ENCODE measurements at regions not wholly inside any gene's neighbourhood (a gene's known extent, or its start where the extent isn't known, plus 50 kb on each side); places are given as distances from the start of the nearest gene placed in this dataset.

DNA sequence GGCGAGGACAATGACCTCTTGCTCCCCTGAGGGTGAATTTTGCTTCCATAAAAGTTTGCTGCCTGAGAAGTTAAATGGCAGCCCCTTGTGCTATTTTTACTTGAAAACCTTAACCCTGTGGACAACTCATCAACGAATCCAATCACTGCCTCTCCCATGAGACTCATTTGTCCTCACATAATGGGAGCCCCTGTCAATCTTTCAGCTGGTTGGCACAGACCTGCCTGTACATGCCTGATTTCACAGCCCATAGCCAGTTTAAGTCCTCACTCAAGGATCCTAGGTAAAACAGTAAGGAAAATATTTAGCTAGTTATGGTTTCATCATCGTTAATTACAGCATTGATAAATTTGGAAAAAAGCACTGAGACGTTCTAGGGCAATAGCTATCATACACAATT is 207.4 kb downstream of the NHLRC3 start:
- DNase-seq: no peak

DNA sequence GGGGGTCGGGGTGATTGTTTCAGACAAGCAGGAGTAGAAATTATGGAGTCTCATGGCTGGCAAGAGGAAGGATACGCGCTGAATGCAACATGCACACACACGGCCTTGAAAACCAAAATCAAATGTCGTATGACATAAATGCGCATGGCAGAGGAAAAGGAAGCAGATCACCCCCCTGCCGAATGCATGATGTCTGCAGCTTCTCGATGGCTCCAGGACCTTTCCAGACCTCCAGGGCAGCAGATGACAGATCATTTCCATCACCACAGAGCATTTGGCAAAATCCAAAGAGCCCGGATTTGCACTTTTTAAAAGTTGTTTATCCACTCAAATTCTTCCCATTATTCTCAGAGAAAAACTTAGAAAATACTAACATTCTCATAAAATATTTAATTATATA is 211.7 kb downstream of the NHLRC3 start:
- no peak for DNase-seq

DNA sequence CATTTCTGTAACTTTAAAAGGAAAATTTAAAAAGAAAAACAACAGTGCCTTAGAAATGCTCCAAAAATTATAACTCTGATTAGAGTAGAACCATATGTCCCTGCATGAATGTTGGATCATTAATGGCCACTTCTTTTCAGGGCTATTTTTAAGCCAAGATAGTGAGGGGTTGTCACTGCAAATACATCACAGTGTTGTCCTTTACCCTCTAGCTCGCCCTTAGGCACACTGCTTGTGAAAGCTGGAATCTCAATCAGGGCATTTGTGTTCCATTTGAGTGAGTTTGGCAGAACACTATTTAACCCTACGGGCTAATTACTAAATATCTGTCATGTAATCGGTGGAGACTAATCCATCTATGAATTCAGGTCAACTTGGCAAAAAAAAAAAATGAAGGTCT is 212.2 kb downstream of the NHLRC3 start:
- no peak for DNase-seq

DNA sequence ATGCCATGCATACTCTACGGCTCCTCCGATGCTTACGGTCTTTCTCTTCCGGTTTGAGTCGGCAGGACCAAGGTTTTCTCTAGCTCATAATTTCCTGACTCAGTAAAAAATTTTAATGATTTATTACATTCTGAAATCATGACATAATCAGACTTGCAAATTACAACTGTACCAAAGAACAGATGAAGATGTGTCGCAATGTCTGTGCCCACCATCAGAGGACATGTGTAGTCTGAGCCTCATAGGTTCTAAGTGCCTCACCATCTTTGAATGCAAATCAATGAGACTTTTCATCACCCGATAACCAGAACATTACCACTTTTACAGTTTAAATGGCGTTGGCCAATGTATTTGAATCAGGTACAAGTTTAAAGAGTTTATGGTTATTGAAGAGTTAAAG is 213.1 kb downstream of the NHLRC3 start:
- DNase-seq: no peak

DNA sequence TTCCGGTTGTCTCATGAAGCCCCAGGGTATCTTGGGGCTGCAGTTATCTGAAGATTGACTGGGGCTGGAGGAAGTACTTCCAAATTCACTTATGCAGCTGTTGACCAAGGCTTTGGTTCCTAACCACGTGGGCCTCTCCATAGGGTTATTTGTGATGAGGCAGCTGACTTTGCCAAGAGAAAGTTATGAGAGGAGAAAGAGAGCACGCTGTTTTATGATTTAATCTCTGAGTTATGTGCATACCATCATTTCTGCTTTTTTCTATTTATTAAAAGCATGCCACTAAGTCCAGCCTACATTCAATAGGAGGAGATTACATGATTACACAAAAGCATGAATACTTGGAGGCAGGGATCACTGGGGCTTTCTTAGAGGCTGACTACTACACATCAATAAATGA is 215.5 kb downstream of the NHLRC3 start:
- peak; percentile 78 for DNase-seq

DNA sequence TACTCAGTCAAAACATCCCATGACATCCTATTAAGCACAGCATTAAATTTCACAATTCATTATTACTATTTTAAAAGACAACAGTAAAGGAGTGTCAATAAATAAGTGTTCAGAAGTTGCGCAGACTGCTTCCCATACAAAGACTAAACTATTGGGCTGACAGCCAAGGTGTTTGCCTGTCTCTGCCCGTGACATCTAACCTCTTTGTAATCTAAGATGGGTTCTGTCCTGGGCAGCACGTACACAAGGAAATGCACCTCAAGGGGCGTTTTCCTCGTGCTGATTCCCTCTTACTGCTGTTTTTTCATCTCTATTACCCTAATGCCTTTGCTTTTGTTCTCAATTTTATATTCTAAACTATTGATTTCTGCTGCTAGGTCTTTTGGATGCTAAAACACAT is 216.3 kb downstream of the NHLRC3 start:
- DNase-seq: no peak

DNA sequence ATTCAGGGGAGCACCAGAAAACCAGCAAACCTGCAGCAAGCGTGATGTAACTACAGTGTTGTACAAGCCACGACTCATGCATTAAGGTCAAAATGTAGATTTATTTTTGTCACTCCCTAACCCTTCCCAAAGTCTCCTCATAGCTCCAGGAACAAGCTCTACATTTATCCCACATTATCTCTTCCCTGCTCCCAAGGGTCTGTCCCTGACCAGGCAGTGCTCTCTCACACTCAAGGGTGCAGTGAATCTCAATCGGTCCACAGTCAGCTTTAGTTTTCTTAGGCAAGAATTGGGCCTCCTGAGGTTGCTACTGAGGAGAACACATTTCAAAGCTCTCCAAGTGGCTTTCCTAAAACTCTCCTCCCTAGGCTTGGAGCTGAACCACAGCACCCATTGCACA is 219.4 kb downstream of the NHLRC3 start:
- no peak for DNase-seq

DNA sequence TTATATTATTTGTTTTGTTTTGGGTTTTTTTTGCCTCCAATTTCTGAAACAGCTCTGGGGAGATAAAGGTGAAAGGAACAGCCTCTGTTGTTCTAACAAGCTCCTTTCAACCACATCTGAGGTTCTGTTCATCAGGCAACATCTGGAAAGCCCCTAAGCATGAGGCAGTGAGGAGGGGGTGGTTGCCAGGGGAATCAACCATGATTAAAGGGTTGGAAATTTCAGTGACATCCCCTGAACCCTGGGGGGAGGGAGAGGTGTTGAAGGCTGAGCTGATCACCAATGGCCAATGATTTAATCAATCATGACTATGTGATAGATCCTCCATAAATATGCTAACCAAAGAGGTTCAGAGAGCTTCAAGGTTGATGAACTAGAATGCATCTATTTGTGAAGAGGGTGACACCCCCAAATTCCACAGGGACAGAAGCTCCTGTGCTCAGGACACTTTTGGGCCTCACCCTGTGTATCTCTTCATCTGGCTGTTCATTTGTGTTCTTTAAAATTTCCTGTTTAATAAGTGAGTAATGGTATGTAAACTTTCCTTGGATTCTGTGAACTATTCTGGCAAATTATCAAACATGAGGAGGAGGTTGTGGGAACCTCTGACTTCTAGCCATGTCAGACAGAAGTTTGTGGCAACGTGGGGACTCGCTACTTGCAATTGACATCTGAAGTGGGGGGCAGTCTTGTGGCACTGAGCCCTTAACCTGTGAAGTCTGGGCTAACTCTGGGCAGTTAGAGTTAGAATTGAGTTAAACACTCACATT is 221.3 kb downstream of the NHLRC3 start:
- DNase-seq: peak; percentile 11

DNA sequence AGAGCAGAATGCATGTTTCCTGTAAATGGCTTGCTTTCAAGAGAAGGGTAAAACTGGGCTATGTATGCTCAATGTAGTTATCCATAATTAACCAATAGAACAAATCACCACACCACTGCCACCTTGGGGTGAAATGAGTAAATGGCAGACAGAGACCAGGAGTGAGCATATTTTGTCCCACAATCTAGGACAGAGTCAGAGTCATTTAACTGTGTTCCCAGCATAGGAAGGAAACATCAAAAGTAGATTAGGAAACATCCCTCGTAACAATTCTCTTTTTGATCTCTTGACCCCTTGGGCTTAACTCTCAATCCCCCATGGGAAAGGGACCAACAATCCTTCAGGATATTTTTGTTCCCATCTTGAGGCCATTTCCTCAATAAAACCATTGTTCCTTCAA is 224.8 kb downstream of the NHLRC3 start:
- peak; percentile 50 for DNase-seq

DNA sequence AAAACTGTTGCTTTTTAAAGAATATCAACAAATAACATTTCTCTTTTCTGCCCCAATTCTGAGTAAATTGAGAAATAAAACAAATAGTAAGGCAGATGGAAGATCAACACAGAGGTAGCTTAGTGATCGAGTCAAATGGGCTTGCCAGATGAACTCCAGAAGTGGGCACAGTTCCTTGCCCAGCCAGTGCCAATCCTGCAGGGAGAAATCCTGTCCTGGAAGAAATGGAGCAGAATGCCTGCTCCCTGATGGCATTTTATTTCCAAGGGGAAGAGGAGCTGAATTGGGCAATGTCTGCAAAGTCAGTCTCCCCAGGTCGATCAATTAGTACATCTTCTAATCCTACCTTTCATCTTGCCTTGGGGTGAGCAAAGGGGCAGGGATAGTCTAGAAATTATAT is 225.3 kb downstream of the NHLRC3 start:
- DNase-seq: no peak

DNA sequence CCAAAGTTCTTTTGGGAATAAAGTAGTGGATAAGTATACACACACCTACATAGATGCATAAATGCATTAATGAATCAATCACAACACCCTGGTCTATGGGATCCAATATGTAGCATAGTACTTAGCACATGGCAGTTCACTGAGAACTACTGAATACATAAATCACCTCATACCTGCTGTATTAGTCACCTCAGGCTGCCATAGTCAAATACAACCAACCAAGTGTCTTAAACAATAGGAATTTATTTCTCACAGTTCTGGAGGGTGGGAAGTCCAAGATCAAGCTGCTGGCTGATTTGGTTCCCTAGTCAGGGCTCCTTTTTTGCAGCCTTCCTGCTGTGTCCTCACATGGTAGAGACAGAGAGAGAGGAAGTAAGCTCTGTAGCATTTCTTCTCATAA is 228.2 kb downstream of the NHLRC3 start:
- peak; percentile 19 for DNase-seq

DNA sequence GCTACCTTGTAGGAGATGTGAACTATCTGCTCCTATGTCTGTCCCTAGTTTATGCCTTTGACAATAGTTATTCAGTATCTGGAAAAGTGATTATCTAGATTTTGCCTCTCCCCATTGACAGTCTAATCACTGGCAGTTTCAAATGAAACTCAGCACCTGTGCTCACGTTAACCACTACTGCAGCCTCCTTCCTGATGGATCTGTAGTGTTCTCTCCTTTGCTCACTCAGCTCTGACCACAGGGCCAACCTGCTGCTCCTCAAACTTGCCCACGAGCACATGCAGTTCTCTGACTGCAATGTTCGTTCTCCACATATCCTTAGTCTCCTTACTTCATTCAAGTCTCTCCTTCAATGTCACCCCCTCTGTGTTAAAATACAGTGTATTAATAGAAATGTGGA is 230.1 kb downstream of the NHLRC3 start:
- no peak for DNase-seq

DNA sequence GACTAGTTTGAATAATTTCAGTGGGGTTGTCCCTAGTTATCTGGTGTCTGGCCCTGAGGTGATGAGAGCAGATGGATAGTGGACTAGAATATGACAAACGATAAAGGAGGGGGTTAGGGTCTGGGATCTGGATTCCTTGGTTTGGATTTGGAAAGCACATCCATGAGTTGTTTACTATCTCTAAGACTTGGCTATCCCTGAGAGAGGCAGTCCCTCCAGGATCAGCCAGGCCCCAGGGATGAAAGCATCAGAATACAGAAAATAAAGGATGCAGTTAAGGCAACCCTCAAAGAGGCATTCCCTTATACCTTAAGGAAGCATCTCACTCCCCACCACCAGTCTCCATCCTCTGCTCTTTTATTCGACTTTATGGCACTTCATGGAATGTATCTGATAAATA is 230.7 kb downstream of the NHLRC3 start:
- DNase-seq: no peak

DNA sequence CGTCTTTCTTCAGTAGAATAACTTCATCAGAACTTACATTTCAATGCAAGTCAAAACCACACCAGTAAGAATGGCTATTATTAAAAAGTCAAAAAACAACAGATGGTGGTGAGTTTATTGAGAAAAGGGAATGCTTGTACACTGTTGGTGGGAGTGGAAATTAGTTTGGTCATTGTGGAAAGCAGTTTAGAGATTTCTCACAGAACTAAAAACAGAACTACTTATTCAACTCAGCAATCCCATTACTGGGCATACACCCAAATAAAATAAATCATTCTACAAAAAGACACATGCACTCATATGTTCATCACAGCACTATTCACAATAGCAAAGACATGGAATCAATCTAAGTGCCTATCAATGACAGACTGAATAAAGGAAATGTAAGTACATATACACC is 231.2 kb downstream of the NHLRC3 start:
- DNase-seq: no peak

DNA sequence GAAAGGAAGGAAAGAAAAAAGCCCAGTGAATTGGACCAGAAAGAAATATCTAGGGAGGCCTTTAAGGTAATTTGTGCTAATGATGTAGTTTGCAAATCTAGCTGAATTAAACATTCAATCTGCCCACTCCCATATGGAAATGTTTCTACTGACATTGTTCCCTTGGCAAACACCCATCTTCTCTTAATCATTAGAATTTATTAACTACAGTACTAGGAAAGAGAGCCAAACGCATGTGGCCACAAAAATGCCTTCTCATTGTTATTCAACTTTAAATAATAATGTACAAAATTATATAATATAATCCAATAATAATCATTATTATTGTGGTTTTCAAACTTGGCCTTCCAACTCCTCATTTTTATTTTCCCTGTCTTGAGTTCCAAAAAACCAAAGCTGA is 234.7 kb downstream of the NHLRC3 start:
- no peak for DNase-seq

DNA sequence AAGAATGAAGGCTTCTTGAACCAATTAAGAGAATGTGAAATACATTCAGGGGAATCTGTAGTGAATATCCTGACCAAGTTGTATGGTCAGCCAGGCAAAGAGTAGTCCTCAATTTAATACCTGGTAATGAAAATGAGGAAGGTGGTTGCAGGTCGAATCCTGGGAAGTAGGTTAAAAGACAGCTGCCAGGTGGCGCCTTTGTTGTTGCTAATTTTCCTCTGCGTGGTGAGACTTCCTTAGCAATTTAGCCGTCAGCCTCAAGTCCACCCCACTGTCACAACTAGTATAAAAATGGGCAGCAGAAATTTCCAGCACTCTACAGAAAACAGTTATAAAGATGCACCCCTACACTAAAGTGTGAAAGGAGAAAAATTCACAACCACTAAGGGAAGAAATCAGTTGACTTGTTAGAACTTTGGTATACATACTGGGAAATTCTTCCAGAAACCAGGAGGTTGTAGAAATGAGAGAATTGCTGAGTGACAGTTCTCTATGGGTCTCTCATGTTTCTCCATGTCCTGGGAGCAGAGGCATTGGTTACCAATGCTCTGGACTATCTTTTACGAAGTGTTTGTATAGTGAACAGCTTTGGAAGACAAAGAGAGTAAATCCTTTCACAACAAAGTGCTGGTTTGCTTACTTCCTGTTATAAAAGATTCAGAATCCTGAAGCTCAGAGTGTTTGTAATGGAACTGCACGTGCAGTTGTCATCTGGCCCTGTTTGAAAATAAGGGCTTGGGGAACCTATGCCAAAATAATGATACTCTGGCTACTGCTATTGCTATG is 235.9 kb downstream of the NHLRC3 start:
- no peak for DNase-seq

DNA sequence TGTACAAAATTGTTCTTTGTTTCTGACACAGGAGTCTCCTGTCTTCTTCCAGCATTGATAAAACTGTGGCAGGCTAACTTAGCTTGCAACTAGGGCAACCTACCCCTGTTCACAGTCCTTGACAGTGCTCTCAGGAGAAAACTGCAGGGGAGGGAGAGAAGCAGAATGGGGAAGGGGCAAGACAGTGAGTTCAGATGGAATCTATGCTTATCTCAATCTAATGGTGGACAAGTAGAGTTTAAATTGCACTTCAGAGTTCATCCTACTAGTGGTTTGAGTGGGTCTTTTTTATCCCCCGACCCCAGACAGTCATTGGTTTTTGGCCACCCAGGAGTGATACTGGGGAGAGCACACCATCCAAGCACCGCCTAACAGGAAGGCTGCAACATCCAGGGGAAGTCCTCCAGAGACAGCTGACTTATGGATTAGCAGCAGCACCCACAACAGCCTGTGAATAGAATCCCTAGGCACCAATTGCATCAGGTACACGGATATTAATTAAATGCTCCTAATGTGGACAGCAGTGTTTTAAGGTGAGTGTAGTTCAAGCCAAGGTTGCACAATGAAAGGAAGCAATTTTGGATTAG is 236.6 kb downstream of the NHLRC3 start:
- DNase-seq: no peak

DNA sequence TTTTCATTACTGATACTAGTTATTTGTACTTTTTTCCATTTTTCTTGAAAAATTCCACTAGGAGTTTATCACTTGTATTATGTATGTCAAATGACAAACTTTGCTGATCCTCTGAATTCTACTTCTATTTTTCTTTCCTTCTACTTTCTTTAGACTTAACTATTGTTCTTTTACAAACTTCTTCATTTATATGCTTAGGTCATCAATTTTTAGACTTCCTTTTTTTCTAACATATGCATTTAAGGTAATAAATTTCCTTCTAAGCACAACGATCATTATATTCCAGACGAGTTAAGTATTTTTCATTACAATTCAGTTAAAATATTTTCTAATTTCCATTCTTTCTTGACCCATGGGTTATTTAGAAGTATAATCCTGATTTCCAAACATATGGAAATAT is 240.8 kb downstream of the NHLRC3 start:
- no peak for DNase-seq

DNA sequence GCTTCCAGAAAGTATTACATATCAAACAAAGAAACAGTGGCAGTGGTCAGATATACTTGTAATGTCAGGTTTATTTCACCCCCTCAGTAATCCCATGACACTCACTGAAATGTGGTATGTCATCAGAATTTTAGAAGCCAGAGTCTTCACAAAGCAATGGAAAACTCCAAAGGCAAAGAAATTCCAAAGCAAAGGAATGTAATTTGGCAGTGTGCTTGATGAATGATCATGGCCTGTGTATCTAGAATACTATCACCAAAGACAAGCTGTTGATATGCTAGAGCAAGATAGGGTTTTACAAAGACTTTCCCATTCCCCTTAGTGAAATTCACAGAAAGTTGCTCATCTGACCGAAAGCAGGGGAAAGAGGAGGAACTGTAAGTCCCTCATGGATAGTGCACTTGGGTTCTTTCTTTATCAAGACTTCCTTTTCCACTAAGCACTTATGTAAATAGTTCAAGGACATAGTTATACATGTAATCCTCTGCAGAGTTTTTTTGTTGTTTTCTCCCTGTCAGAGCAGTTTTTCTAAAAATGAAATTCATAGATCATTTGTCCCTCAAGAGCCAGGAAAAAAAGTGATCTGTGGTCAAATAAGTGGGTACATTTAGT is 243.4 kb downstream of the NHLRC3 start:
- no peak for DNase-seq

DNA sequence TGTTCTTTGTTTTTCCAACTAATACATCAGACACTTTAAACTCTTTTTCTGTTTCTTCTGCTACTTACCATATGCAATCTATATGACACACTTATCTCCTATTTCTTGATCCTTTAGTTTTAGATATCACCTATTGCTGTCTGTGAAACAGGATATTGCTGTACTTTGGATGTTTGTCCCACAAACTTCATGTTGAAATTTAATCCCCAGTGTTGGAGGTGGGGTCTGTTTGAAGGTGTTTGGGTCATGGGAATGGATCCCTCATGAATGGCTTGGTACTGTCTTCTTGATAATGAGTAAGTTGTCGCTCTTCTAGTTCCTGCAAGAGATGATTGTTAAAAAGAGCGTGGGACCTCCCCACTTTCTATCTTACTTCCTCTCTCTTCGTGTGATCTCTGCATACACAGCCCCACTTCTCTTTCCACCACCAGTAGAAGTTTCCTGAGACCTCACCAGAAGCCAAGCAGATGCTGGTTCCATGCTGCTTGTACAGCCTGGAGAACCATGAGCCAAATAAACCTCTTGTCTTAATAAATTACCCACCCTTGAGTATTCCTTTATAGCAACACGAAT is 244.2 kb downstream of the NHLRC3 start:
- no peak for DNase-seq

DNA sequence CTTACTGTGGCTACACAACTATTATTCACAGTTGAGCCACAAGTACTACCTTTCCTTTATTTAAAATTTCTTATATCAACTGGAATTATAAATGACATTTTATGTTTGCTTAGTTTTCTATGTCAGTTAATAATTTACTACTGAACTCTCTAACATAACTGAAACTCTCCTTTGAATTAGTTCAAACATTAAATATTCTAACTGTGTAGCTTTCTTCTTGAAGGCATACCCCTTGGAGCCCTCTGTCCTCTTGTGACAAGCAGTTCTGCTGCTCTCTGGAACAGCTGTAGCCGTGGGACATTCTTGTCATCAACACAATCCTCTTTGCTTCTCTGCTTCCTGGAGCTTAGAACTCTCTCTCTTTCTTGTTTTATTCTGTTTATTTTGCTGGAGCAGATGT is 244.8 kb downstream of the NHLRC3 start:
- DNase-seq: no peak

DNA sequence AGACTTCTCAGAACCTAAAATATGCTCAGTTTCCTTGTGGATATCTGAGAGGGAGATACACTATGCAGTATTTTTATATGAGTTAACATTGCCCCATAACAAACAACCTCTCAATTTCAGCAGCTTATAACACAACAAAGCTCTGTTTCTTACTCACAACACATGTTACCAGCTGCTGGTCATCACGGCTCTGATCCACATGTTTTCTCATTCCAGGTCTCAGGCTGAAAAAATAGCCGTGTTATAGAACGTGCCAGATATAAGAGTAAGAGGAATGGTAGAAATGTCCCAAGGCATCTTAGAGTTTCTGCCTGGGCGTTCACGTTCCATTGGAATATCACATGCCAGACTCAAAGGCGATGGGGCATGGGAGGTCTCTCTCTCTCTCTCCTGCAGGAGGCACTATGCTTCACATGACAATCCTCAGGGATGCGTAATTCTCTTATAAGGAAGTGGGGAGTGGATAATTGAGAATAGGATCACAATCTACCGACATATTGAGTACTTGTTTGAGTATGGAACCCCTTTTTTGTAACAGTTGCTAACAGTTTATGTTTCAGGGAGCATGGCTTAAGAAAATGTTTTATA is 246.6 kb downstream of the NHLRC3 start:
- DNase-seq: no peak
